ENCODE measurements at regions not wholly inside any gene's neighbourhood (a gene's known extent, or its start where the extent isn't known, plus 50 kb on each side); places are given as distances from the start of the nearest gene placed in this dataset.
"Not testable (repeated sequence)": the region's sequence is repeated elsewhere in the genome, so short reads cannot be mapped to it uniquely, and the experiment has no call there.

DNA sequence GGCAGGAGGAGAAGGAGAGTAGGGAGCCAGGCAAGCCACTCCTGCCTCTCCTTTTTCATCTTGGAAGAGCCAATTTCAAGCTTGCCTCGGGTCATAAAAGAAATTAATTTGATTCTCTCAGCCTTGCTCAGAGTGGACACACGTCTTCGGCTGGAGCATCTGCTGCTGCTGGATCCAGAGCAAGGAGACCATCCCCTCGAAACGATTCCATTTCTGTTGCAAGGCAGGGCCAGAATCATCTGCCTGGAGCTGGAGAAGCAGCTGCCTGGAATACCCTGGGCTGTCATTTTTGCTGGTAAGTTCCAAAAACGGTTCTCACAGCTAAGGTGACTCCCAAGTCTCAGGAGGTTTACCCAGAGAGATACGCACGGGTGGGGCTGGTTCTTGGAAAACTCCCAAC, 103.3 kb downstream of the NPIPA5 start:
- TF ChIP-seq, protein P1, sequence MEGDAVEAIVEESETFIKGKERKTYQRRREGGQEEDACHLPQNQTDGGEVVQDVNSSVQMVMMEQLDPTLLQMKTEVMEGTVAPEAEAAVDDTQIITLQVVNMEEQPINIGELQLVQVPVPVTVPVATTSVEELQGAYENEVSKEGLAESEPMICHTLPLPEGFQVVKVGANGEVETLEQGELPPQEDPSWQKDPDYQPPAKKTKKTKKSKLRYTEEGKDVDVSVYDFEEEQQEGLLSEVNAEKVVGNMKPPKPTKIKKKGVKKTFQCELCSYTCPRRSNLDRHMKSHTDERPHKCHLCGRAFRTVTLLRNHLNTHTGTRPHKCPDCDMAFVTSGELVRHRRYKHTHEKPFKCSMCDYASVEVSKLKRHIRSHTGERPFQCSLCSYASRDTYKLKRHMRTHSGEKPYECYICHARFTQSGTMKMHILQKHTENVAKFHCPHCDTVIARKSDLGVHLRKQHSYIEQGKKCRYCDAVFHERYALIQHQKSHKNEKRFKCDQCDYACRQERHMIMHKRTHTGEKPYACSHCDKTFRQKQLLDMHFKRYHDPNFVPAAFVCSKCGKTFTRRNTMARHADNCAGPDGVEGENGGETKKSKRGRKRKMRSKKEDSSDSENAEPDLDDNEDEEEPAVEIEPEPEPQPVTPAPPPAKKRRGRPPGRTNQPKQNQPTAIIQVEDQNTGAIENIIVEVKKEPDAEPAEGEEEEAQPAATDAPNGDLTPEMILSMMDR (conservative IDR thresholded peaks at IDR 0.05; ENCODE audit: low read length), result not testable (repeated sequence)
- not testable (repeated sequence) for TF ChIP-seq EZH2phosphoT487 (IDR thresholded peaks at IDR 0.05; ENCODE audit: borderline replicate concordance, low read depth, low read length)

Data from OCI-LY7 (cell line).